ENCODE measurements at regions not wholly inside any gene's neighbourhood (a gene's known extent, or its start where the extent isn't known, plus 50 kb on each side); places are given as distances from the start of the nearest gene placed in this dataset.

DNA sequence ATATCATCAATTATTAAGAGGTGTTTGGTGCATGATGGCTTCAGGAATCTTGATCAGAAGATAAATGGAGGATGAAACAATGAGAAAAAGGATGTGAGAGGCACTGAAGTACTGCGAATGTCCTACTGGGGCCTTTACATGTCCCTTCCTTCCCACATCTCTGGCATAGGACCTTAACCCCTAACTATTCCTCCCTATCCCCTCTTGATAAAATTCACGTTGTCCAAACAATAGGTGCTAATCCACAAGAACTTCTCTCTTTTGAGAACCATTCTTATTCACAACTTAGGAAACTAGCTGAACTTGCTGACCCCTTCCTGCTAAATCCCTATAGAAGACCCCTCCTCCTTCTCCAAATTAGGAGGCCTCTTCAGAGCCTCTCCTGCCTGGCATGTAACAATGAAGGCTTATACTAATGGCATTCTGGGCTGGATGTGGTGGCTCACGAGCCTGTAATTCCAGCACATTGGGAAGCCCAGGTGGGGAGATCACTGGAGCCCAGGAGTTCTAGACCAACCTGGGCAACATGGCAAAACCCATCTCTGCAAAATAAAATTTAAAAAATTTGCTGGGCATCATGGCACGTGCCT is 276.5 kb upstream of the SMARCA2 start:
- Histone ChIP-seq H2AFZ (ENCODE audit: low read depth, low read length) (no peak overlapping the region), H3K4me3 (ENCODE audit: low read length) (no peak overlapping the region), H3K27me3 (ENCODE audit: insufficient read depth, low read length) (no peaks in the 10 kb centered on the region), H3K36me3 (ENCODE audit: insufficient read depth, low read length) (no peaks in the 10 kb centered on the region), H3K4me1 (ENCODE audit: insufficient read depth, low read length) (no peaks in the 10 kb centered on the region), H3K9me3 (ENCODE audit: low read length) (no peaks in the 10 kb centered on the region)

DNA sequence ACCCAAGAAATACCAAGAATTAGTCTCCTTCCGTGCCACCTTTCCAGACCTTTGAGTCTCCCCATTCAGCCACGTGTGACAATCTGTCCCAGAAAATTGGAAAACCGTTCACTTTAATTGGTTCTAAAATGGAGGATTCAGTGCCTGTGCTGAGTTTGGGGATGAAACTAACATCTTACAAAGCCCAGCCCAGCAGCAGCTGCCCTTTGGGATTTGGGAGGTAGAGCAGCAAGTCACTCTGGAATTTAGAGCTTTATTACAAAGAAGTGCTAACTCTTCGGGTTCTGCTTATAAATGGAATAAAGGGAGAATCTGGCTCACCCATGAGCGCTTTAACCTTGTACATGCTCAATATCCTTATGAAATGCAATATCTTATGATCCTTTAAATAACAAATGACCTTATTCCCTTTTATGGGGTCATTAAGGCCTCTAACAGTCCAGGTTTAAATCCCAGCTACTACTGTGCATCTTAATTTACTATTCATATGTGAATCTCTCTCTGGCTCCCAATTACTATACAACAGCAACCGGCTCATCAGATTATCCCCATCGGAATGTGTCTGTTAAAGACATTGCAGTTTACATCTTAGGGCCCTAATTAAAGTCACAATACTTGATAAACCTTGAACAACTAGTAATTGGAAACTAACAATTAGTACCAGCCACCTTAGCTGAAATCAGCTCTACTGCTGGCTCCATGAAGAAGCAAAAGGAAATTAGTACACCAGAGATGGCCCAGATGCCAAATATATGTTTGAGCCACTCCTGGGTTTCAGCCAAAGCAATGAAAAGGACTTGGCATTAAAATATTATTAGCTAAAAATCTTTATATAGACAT is 271.8 kb upstream of the SMARCA2 start:
- H3K27me3 ChIP-seq (ENCODE audit: insufficient read depth, low read length) = no peaks in the 10 kb centered on the region
- H3K36me3 ChIP-seq (ENCODE audit: insufficient read depth, low read length) = no peaks in the 10 kb centered on the region
- no peak overlapping the region for H2AFZ ChIP-seq (ENCODE audit: low read depth, low read length)
- H3K4me3 ChIP-seq (ENCODE audit: low read length) = no peak overlapping the region
- no peaks in the 10 kb centered on the region for H3K9me3 ChIP-seq (ENCODE audit: low read length)
- H3K4me1 ChIP-seq (ENCODE audit: insufficient read depth, low read length) = no peaks in the 10 kb centered on the region

DNA sequence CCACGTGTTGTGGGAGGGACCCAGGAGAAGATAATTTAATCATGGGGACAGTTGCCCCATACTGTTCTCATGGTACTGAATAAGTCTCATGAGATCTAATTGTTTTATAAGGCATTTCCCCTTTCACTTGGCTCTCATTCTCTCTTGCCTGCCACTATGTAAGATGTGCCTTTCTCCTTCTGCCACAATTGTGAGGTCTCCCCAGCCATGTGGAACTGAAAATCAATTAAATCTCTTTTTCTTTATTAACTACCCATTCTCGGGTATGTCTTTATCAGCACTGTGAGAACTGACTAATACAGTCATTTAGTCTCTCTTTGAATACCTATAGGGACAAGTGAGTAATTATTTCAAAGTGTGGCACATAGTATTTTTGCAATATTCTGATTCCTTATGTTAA is 269.2 kb upstream of the SMARCA2 start:
- H3K27me3 ChIP-seq (ENCODE audit: insufficient read depth, low read length) = no peaks in the 10 kb centered on the region
- no peak overlapping the region for H3K4me3 ChIP-seq (ENCODE audit: low read length)
- H3K4me1 ChIP-seq (ENCODE audit: insufficient read depth, low read length) = no peaks in the 10 kb centered on the region
- H2AFZ ChIP-seq (ENCODE audit: low read depth, low read length) = no peak overlapping the region
- H3K36me3 ChIP-seq (ENCODE audit: insufficient read depth, low read length) = no peaks in the 10 kb centered on the region
- no peaks in the 10 kb centered on the region for H3K9me3 ChIP-seq (ENCODE audit: low read length)

DNA sequence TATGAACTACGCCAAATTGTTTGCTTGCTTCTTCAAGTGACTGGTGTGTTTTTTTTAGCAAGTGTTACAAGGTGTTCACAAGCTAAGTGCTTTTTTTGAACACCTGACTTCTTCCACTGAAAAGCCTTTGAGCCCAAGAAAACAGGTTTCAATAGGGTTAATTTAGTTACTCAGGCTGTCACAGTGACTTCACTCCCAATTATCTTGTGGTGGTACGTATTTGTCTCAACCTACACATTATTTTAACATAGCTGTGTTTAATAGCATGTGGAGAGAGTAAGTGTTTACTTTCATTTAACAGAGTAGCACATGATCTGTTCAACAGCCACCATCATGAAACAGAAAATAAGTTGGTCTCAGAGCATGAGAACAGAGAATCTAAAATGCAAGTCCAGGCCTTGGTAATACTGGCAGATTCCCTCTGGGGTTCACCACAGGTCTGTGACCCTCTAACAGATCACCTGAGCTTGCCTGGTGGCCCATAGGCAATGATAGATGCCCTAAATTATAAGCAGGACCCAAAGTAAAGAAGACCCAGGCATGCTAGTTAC is 267.7 kb upstream of the SMARCA2 start:
- Histone ChIP-seq H3K9me3 (ENCODE audit: low read length) (no peaks in the 10 kb centered on the region), H3K4me3 (ENCODE audit: low read length) (no peak overlapping the region), H3K36me3 (ENCODE audit: insufficient read depth, low read length) (no peaks in the 10 kb centered on the region), H3K4me1 (ENCODE audit: insufficient read depth, low read length) (no peaks in the 10 kb centered on the region), H2AFZ (ENCODE audit: low read depth, low read length) (no peak overlapping the region), H3K27me3 (ENCODE audit: insufficient read depth, low read length) (no peaks in the 10 kb centered on the region)

DNA sequence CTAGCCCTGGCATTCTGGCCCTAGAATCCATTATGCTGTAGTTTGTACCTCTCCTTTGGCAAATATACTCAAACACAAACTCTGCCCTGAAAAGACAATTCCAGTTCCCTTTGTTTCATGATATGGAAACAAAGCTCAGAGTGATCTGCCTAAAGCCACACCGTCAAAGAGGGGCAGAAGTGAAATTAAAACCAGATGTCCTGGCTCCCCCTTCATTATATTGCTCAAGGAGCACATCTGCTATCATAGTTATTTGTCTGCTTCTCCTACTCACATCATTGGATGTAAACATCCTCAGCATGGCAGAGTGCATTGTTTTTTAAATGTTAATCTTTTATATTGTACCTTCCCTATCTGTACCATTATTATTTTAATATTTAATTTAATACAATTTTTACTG is 266.7 kb upstream of the SMARCA2 start:
- no peak overlapping the region for H2AFZ ChIP-seq (ENCODE audit: low read depth, low read length)
- no peaks in the 10 kb centered on the region for H3K27me3 ChIP-seq (ENCODE audit: insufficient read depth, low read length)
- no peaks in the 10 kb centered on the region for H3K9me3 ChIP-seq (ENCODE audit: low read length)
- no peaks in the 10 kb centered on the region for H3K4me1 ChIP-seq (ENCODE audit: insufficient read depth, low read length)
- no peaks in the 10 kb centered on the region for H3K36me3 ChIP-seq (ENCODE audit: insufficient read depth, low read length)
- H3K4me3 ChIP-seq (ENCODE audit: low read length) = no peak overlapping the region

DNA sequence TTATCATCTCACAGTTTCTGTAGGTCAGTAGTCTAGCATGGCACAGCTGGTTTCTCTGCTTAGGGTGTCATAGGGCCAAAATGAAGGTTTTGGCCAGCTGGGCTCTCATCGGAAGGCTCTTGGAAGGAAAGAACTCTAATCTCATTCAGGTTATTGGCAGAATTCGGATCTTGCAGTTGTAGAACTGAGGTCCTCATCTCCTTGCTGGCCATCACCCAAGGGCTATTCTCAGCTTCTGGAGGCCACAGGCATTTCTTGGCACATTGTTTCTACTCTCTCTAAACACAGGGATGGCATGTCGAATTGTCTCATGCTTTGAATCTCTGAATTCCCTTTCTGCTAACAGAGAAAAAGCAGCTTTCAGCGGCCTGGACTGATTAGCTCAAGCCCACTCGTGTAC is 258.0 kb upstream of the SMARCA2 start:
- Histone ChIP-seq H2AFZ (ENCODE audit: low read depth, low read length) (no peak overlapping the region), H3K36me3 (ENCODE audit: insufficient read depth, low read length) (no peaks in the 10 kb centered on the region), H3K27me3 (ENCODE audit: insufficient read depth, low read length) (no peaks in the 10 kb centered on the region), H3K9me3 (ENCODE audit: low read length) (no peaks in the 10 kb centered on the region), H3K4me1 (ENCODE audit: insufficient read depth, low read length) (no peaks in the 10 kb centered on the region), H3K4me3 (ENCODE audit: low read length) (no peak overlapping the region)

DNA sequence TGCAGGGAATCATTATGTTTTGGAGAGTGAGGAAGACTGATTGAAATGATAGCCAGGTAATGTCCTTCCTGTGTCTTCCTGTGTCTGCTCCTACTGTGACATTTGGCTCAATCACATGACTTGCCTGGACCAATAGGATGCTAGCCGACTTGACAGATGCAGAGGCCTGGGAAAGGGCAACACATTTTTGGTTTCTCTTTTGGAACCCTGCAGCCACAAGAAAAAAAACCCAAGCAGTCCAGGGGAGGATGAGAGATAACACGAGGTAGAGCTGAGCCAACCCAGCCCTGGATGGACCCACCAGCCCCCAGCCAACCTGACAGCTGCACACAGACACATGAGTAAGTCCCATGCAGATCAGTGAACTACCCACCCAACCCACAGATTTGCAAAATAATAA is 256.1 kb upstream of the SMARCA2 start:
- no peaks in the 10 kb centered on the region for H3K27me3 ChIP-seq (ENCODE audit: insufficient read depth, low read length)
- no peaks in the 10 kb centered on the region for H3K4me1 ChIP-seq (ENCODE audit: insufficient read depth, low read length)
- no peak overlapping the region for H2AFZ ChIP-seq (ENCODE audit: low read depth, low read length)
- no peaks in the 10 kb centered on the region for H3K9me3 ChIP-seq (ENCODE audit: low read length)
- no peaks in the 10 kb centered on the region for H3K36me3 ChIP-seq (ENCODE audit: insufficient read depth, low read length)
- no peak overlapping the region for H3K4me3 ChIP-seq (ENCODE audit: low read length)

DNA sequence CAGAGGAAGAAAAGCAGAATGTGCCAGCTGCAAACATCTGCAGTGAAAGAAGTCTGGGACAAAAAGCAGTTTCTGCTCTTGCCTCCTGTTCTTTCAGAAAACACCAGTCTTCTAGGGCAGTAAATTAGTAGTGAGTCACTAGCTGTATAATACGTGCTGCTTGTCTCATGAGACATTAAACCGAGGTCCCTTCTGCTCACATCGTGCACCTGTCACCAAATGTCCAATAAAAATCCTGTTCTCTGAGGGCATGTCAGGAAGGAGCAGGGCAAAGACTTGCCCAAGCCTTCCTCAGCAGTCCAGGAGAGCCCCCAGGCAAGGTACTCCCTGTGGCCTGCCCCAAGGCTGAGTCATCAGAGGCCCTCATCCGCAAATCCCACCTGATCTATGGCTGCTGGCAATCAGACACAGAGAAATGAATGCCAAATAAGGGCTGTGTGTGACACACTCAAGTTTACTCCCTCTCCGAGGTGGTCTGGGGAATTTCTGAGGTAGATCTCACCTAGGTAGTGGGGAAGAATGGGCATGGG is 255.3 kb upstream of the SMARCA2 start:
- no peaks in the 10 kb centered on the region for H3K27me3 ChIP-seq (ENCODE audit: insufficient read depth, low read length)
- H3K9me3 ChIP-seq (ENCODE audit: low read length) = no peaks in the 10 kb centered on the region
- no peak overlapping the region for H3K4me3 ChIP-seq (ENCODE audit: low read length)
- H3K36me3 ChIP-seq (ENCODE audit: insufficient read depth, low read length) = no peaks in the 10 kb centered on the region
- no peak overlapping the region for H2AFZ ChIP-seq (ENCODE audit: low read depth, low read length)
- no peaks in the 10 kb centered on the region for H3K4me1 ChIP-seq (ENCODE audit: insufficient read depth, low read length)

DNA sequence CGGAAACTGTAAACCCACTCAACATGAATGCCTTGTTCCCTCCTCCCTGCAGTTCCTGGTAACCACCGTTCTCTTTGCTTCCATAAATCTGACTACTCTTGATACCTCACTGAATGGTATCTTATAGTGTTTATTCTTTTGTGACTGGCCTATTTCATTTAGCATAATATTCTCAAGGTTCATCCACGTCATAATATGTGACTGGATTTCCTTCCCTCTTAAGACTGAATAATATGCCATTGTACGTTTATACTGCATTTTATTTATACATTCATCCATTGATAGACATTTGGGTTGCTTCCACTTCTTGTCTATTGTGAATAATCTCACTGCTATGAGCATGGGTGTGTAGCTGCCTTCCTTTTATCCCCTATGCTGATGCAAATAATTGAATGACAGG is 253.3 kb upstream of the SMARCA2 start:
- Histone ChIP-seq H3K4me1 (ENCODE audit: insufficient read depth, low read length) (no peaks in the 10 kb centered on the region), H3K9me3 (ENCODE audit: low read length) (no peaks in the 10 kb centered on the region), H3K36me3 (ENCODE audit: insufficient read depth, low read length) (no peaks in the 10 kb centered on the region), H3K4me3 (ENCODE audit: low read length) (no peak overlapping the region), H2AFZ (ENCODE audit: low read depth, low read length) (no peak overlapping the region), H3K27me3 (ENCODE audit: insufficient read depth, low read length) (no peaks in the 10 kb centered on the region)

DNA sequence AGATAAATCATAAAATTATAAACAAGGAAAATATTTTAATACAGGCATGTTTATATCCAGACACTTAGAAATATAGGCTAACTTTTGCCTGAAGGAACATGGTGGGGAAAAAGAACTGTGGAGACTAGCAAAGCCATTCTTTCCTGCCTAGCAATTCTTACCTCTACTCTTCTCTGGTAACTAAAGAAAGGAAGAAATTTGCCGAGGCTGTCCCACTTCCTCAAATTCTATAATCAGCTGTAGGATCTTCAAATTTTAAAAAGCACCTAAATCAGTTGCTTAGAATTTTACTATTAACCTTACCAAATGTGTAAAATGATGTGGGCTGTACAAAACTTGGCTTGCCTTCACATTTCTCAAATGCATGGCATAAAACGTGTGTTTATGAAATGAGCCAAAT is 249.1 kb upstream of the SMARCA2 start:
- Histone ChIP-seq H3K36me3 (ENCODE audit: insufficient read depth, low read length) (no peaks in the 10 kb centered on the region), H3K4me3 (ENCODE audit: low read length) (no peak overlapping the region), H2AFZ (ENCODE audit: low read depth, low read length) (no peak overlapping the region), H3K4me1 (ENCODE audit: insufficient read depth, low read length) (no peaks in the 10 kb centered on the region), H3K9me3 (ENCODE audit: low read length) (no peaks in the 10 kb centered on the region), H3K27me3 (ENCODE audit: insufficient read depth, low read length) (no peaks in the 10 kb centered on the region)

DNA sequence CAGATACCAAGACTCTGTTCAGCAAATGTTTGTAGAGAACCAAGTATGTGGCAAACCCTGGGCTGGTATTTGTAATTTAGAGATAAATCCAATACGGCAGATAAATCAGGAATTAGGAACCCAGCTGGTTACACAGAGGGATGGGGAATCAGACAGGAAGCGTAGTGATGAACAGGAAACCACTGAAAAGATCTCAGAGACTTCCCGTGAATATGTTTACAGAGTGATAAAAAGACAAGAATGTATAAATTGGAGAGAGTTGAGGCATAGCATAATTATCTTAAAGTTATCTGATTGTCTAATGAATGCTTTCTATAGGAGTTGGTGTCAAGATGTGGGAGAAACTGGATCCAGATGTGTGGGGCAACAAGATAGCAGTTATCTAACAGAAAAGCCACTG is 246.6 kb upstream of the SMARCA2 start:
- Histone ChIP-seq H2AFZ (ENCODE audit: low read depth, low read length) (no peak overlapping the region), H3K36me3 (ENCODE audit: insufficient read depth, low read length) (no peaks in the 10 kb centered on the region), H3K4me3 (ENCODE audit: low read length) (no peak overlapping the region), H3K4me1 (ENCODE audit: insufficient read depth, low read length) (no peaks in the 10 kb centered on the region), H3K27me3 (ENCODE audit: insufficient read depth, low read length) (no peaks in the 10 kb centered on the region), H3K9me3 (ENCODE audit: low read length) (no peaks in the 10 kb centered on the region)

DNA sequence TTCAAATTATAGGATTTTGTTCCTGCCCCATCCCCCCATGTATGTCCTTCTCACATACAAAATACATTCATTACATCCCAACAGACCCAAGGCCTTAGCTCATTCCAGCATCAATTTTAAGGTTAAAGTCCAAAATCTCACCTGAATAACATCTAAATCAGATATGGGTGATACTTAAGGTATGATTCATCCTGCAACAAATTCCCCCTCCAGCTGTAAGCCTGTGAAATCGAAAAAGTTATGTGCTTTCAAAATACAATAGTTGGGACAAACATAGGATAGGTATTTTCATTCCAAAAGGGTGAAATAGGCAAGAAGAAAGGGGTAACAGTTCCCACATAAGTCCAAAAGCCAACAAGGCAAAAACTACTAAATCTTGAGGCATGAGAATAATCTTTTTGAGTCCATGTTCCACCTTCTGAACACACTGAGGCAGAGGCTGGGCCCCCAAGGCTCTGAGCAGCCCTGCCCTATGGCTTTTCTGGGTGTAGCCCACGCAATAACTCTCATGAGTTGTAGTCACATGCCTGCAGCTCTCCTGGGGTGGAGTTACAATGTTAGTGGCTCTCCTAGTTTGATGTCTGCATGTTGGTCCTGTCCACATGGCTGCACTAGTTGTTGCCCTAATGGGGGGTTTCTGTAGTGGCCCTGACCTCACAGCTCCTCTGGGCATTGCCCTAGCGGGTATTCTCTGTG is 243.9 kb upstream of the SMARCA2 start:
- Histone ChIP-seq H3K4me1 (ENCODE audit: insufficient read depth, low read length) (no peaks in the 10 kb centered on the region), H3K9me3 (ENCODE audit: low read length) (no peaks in the 10 kb centered on the region), H3K36me3 (ENCODE audit: insufficient read depth, low read length) (no peaks in the 10 kb centered on the region), H2AFZ (ENCODE audit: low read depth, low read length) (no peak overlapping the region), H3K27me3 (ENCODE audit: insufficient read depth, low read length) (no peaks in the 10 kb centered on the region), H3K4me3 (ENCODE audit: low read length) (no peak overlapping the region)

DNA sequence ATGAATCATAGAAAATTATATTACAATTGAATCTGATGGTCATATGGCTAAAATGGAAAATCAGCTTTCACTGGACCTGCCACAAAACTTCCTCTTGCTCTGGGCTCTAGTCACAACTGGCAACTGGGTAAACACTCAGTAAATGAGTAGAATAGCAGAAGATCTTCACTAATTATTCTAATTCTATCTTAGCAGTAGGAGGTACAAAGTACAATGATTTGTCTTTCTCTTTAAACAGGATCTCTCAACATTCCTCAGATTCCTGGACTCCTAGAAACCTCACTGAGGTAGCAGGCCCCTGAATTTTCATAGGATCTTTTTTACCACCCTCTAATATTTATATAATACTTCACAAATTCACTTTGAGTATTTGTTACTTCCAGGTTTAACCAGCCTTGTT is 239.9 kb upstream of the SMARCA2 start:
- no peak overlapping the region for H3K4me3 ChIP-seq (ENCODE audit: low read length)
- no peaks in the 10 kb centered on the region for H3K9me3 ChIP-seq (ENCODE audit: low read length)
- no peaks in the 10 kb centered on the region for H3K4me1 ChIP-seq (ENCODE audit: insufficient read depth, low read length)
- H2AFZ ChIP-seq (ENCODE audit: low read depth, low read length) = no peak overlapping the region
- H3K27me3 ChIP-seq (ENCODE audit: insufficient read depth, low read length) = no peaks in the 10 kb centered on the region
- no peaks in the 10 kb centered on the region for H3K36me3 ChIP-seq (ENCODE audit: insufficient read depth, low read length)

All from neuron (in vitro differentiated cells).